ENCODE measurements at regions not wholly inside any gene's neighbourhood (a gene's known extent, or its start where the extent isn't known, plus 50 kb on each side); places are given as distances from the start of the nearest gene placed in this dataset.

- POLR2A ChIA-PET: no interaction called here
- no peaks in the 10 kb centered on the region for H3K27me3 ChIP-seq (ENCODE audit: control insufficient read depth, insufficient read depth, low read length)
- BruUV-seq (replicated peaks): no TSS peak
- no peaks in the 10 kb centered on the region for H3K9me3 ChIP-seq (ENCODE audit: control insufficient read depth, insufficient read depth, low read depth, low read length)
- DNase-seq (ENCODE audit: low read depth, low spot score) (no peak), ATAC-seq (no peak)
- H3K36me3 ChIP-seq (ENCODE audit: control insufficient read depth, insufficient read depth, low read length): no peaks in the 10 kb centered on the region
- TF ChIP-seq CTCF (IDR thresholded peaks at IDR 0.05) (no peak), SIN3A (IDR thresholded peaks at IDR 0.05; ENCODE audit: borderline replicate concordance, insufficient read depth, low read depth, low read length) (no peak)
- H3K4me3 ChIP-seq (ENCODE audit: low read depth in 2 of 2, low read length in 2 of 2): no peak overlapping the region
- H3K4me1 ChIP-seq (ENCODE audit: control insufficient read depth, insufficient read depth, low read length): no peaks in the 10 kb centered on the region
- intact Hi-C loops (cut with micrococcal nuclease; ENCODE audit: unreplicated experiment): no loop called here
- in situ Hi-C loops (cut with HindIII; ENCODE audit: low pct_unique_long_range_greater_than_20kb, low sequenced_read_pairs): no loop called here
- CTCF ChIA-PET: no interaction called here
- no peak overlapping the region for H3K27ac ChIP-seq (ENCODE audit: low read length)
Observed at GRCh38 chr18:56139792-56140254, 498.6 kb downstream of the TXNL1 start.

GRCh38 chr18:56139372-56139771, 499.0 kb downstream of the TXNL1 start:
- TF ChIP-seq TCF7L2 (IDR thresholded peaks at IDR 0.05; ENCODE audit: low read depth, low read length) (no peak), SIN3A (IDR thresholded peaks at IDR 0.05; ENCODE audit: borderline replicate concordance, insufficient read depth, low read depth, low read length) (no peak), POLR2AphosphoS5 (IDR thresholded peaks at IDR 0.05; ENCODE audit: low read depth, low read length) (no peak), CTCF (IDR thresholded peaks at IDR 0.05) (no peak)
- TF ChIP-seq, protein P1, sequence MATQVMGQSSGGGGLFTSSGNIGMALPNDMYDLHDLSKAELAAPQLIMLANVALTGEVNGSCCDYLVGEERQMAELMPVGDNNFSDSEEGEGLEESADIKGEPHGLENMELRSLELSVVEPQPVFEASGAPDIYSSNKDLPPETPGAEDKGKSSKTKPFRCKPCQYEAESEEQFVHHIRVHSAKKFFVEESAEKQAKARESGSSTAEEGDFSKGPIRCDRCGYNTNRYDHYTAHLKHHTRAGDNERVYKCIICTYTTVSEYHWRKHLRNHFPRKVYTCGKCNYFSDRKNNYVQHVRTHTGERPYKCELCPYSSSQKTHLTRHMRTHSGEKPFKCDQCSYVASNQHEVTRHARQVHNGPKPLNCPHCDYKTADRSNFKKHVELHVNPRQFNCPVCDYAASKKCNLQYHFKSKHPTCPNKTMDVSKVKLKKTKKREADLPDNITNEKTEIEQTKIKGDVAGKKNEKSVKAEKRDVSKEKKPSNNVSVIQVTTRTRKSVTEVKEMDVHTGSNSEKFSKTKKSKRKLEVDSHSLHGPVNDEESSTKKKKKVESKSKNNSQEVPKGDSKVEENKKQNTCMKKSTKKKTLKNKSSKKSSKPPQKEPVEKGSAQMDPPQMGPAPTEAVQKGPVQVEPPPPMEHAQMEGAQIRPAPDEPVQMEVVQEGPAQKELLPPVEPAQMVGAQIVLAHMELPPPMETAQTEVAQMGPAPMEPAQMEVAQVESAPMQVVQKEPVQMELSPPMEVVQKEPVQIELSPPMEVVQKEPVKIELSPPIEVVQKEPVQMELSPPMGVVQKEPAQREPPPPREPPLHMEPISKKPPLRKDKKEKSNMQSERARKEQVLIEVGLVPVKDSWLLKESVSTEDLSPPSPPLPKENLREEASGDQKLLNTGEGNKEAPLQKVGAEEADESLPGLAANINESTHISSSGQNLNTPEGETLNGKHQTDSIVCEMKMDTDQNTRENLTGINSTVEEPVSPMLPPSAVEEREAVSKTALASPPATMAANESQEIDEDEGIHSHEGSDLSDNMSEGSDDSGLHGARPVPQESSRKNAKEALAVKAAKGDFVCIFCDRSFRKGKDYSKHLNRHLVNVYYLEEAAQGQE (IDR thresholded peaks at IDR 0.05; ENCODE audit: insufficient read depth in 1 of 2, low read depth in 2 of 2, low read length in 1 of 2): no peak
- CTCF ChIA-PET: no interaction called here
- ATAC-seq: no peak
- intact Hi-C loops (cut with micrococcal nuclease; ENCODE audit: unreplicated experiment): no loop called here
- Histone ChIP-seq H3K4me3 (ENCODE audit: low read depth in 2 of 2, low read length in 2 of 2) (no peak overlapping the region), H3K9me3 (ENCODE audit: control insufficient read depth, insufficient read depth, low read depth, low read length) (no peaks in the 10 kb centered on the region), H3K36me3 (ENCODE audit: control insufficient read depth, insufficient read depth, low read length) (no peaks in the 10 kb centered on the region), H3K27ac (ENCODE audit: low read length) (no peak overlapping the region), H3K27me3 (ENCODE audit: control insufficient read depth, insufficient read depth, low read length) (no peaks in the 10 kb centered on the region), H3K4me1 (ENCODE audit: control insufficient read depth, insufficient read depth, low read length) (no peaks in the 10 kb centered on the region)
- POLR2A ChIA-PET: no interaction called here
- no TSS peak for BruUV-seq (replicated peaks)
- in situ Hi-C loops (cut with HindIII; ENCODE audit: low pct_unique_long_range_greater_than_20kb, low sequenced_read_pairs): no loop called here
- DNase-seq (ENCODE audit: low read depth, low spot score): no peak

DNA sequence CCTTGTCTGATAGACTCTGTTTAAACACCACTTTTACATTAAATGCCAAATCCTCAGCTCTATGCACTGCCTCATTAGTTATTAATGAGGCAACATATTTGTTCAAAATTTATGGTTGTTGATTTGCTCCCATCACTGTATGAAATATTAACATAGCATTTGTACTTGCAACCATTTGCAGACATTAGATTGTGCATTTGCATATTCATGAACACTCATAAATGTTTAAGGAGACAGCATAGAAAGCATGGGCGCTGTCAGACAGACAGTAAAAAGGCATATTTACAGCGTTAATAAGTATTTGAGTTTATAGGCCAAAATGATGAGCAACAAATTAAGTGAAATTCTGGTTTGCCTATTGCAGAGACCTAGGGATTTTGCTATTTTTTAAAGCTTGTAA, 502.3 kb downstream of the TXNL1 start:
- Histone ChIP-seq H3K4me3 (ENCODE audit: low read depth in 2 of 2, low read length in 2 of 2) (no peak overlapping the region), H3K36me3 (ENCODE audit: control insufficient read depth, insufficient read depth, low read length) (no peaks in the 10 kb centered on the region), H3K27me3 (ENCODE audit: control insufficient read depth, insufficient read depth, low read length) (no peaks in the 10 kb centered on the region), H3K9me3 (ENCODE audit: control insufficient read depth, insufficient read depth, low read depth, low read length) (no peaks in the 10 kb centered on the region), H3K27ac (ENCODE audit: low read length) (no peak overlapping the region), H3K4me1 (ENCODE audit: control insufficient read depth, insufficient read depth, low read length) (no peaks in the 10 kb centered on the region)
- intact Hi-C loops (cut with micrococcal nuclease; ENCODE audit: unreplicated experiment): no loop called here
- no peak for ATAC-seq
- no peak for TF ChIP-seq TCF7L2 (IDR thresholded peaks at IDR 0.05; ENCODE audit: low read depth, low read length)
- no peak for TF ChIP-seq CTCF (IDR thresholded peaks at IDR 0.05)
- TF ChIP-seq, protein P1 (IDR thresholded peaks at IDR 0.05; ENCODE audit: insufficient read depth in 1 of 2, low read depth in 2 of 2, low read length in 1 of 2): no peak
- no peak for TF ChIP-seq POLR2AphosphoS5 (IDR thresholded peaks at IDR 0.05; ENCODE audit: low read depth, low read length)
- TF ChIP-seq SIN3A (IDR thresholded peaks at IDR 0.05; ENCODE audit: borderline replicate concordance, insufficient read depth, low read depth, low read length): no peak
- no TSS peak for BruUV-seq (replicated peaks)
- ChIA-PET CTCF (no interaction called here), POLR2A (no interaction called here)
- no peak for DNase-seq (ENCODE audit: low read depth, low spot score)
- in situ Hi-C loops (cut with HindIII; ENCODE audit: low pct_unique_long_range_greater_than_20kb, low sequenced_read_pairs): no loop called here

Data from Panc1 (cell line).